ENCODE measurements at regions not wholly inside any gene's neighbourhood (a gene's known extent, or its start where the extent isn't known, plus 50 kb on each side); places are given as distances from the start of the nearest gene placed in this dataset.

DNA sequence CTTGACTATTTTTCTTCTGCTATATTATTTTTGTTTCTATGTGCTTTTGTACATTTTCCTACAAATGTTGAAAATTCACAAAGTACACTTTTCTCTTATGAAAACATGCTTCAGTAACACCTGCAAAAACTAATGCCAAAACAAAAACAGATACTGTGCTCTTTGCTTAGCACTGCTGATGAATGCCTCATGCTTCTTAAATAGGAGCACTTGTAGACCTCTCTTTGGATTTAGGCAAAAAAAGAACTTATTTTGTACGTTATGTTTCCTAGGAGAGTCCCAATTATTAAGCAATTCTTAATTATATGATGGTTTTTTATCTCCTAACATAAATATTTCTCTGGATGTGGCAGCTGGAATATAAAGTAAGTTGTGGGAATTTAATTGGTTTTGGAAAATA is 285.0 kb upstream of the ARSJ start:
- H3K4me3 ChIP-seq (ENCODE audit: low read depth, low read length): no peak overlapping the region
- no peak for TF ChIP-seq CTCF (IDR thresholded peaks at IDR 0.05; ENCODE audit: low read depth, low read length)

- no peak overlapping the region for H3K4me3 ChIP-seq (ENCODE audit: low read depth, low read length)
- no peak for TF ChIP-seq CTCF (IDR thresholded peaks at IDR 0.05; ENCODE audit: low read depth, low read length)
These were observed 285.4 kb upstream of the ARSJ start for GRCh38 chr4:114264877-114265291.

DNA sequence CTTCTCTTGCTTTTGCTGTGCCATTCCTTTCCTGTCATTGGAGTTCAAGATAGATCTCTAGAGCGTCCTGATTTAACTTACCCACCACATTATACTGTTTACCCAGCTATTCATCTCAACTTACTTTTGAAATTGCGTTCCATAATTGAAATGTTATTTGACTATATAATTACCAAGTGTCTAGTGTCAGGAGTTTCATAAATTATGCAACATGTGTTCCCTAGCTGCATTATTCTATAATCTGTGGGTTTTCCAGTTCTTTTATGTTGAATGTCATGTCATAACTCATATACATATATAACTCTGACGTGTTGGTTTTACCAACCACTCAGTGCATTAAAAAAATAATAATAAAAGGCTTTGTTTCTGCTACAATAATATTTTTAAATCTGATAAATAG is 285.9 kb upstream of the ARSJ start:
- TF ChIP-seq CTCF (IDR thresholded peaks at IDR 0.05; ENCODE audit: low read depth, low read length): no peak
- H3K4me3 ChIP-seq (ENCODE audit: low read depth, low read length): no peak overlapping the region

- no peak overlapping the region for H3K4me3 ChIP-seq (ENCODE audit: low read depth, low read length)
- no peak for TF ChIP-seq CTCF (IDR thresholded peaks at IDR 0.05; ENCODE audit: low read depth, low read length)
These were observed 288.5 kb upstream of the ARSJ start for GRCh38 chr4:114267976-114268375.

GRCh38 chr4:114271031-114271430 is 291.6 kb upstream of the ARSJ start:
- no peak overlapping the region for H3K4me3 ChIP-seq (ENCODE audit: low read depth, low read length)
- no peak for TF ChIP-seq CTCF (IDR thresholded peaks at IDR 0.05; ENCODE audit: low read depth, low read length)

DNA sequence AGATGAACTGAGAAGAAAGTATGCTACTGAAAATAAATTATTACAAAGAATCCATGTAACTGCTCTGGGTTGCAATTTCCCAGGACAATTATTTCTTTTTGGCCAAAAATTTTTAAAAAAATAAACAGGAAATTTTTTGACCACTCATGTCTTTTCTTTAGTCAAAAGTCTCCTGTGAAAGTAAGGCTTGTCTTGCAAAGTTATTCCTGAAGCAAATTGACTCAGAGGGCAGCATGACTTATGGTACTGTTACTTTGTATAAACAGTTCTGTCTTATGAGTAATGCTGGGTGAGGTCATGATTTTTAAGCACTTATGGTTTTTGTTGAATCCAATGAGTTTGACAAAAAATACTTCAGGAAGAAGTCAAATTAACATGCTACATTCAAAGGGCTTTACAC is 292.8 kb upstream of the ARSJ start:
- no peak overlapping the region for H3K4me3 ChIP-seq (ENCODE audit: low read depth, low read length)
- no peak for TF ChIP-seq CTCF (IDR thresholded peaks at IDR 0.05; ENCODE audit: low read depth, low read length)

DNA sequence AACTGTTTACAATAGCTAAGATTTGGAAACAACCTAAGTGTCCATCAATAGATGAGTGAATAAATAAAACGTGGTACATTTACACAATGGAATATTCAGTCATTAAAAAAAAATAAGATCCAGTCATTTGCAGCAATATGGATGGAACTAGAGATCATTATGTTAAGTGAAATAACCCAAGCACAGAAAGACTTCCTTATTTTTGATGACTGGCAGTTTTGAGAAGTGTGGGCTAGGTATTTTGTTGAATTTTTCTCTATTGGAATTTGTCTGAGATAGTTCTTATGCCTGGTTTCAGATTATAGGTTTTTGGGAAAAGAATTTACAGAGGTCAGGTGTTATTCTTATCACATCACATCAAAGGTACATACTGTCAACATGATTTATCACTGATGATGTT is 293.8 kb upstream of the ARSJ start:
- H3K4me3 ChIP-seq (ENCODE audit: low read depth, low read length): no peak overlapping the region
- TF ChIP-seq CTCF (IDR thresholded peaks at IDR 0.05; ENCODE audit: low read depth, low read length): no peak
